ENCODE measurements at regions not wholly inside any gene's neighbourhood (a gene's known extent, or its start where the extent isn't known, plus 50 kb on each side); places are given as distances from the start of the nearest gene placed in this dataset.
"Not testable (repeated sequence)": the region's sequence is repeated elsewhere in the genome, so short reads cannot be mapped to it uniquely, and the experiment has no call there.

- H3K4me3 ChIP-seq (ENCODE audit: extremely low read depth in 1 of 4, insufficient read depth in 2 of 4, low read depth in 3 of 4, low read length in 4 of 4); H3K23me2 ChIP-seq (ENCODE audit: low read depth, low read length); H4K20me1 ChIP-seq (replicated peaks in 1 of 2; ENCODE audit: control insufficient read depth in 1 of 2, insufficient read depth in 2 of 2, low read length in 2 of 2); H3K23ac ChIP-seq (ENCODE audit: insufficient read length); H2AK5ac ChIP-seq (ENCODE audit: low read depth, low read length); H2BK15ac ChIP-seq (ENCODE audit: low read length); H3K36me3 ChIP-seq (ENCODE audit: control insufficient read depth in 2 of 4, insufficient read depth in 4 of 4, low read length in 3 of 4); H3K27ac ChIP-seq (ENCODE audit: low read depth, low read length); H4K5ac ChIP-seq (ENCODE audit: insufficient read length, low read depth, low read length); POLR2A ChIA-PET (ENCODE audit: partially characterized antibody); H2BK12ac ChIP-seq (ENCODE audit: low read depth, low read length); H3K79me2 ChIP-seq (ENCODE audit: control insufficient read depth in 1 of 2, insufficient read depth in 2 of 2, low read length in 2 of 2); H3K4me1 ChIP-seq (replicated peaks in 1 of 4; ENCODE audit: control insufficient read depth in 3 of 4, insufficient read depth in 4 of 4, low read length in 3 of 4); H3K18ac ChIP-seq (ENCODE audit: extremely low read depth, low read length); H3K4me2 ChIP-seq (ENCODE audit: insufficient read depth in 1 of 2, low read depth in 2 of 2, low read length in 2 of 2); H3K56ac ChIP-seq (replicated peaks; ENCODE audit: insufficient read length, low read depth, low read length); H2BK20ac ChIP-seq (ENCODE audit: low read length); H2BK5ac ChIP-seq (ENCODE audit: low read depth, low read length); DNase-seq (ENCODE audit: low read depth in 1 of 2, low spot score in 2 of 2); H3K4ac ChIP-seq (replicated peaks; ENCODE audit: insufficient read length, low read depth, low read length); H3K9me3 ChIP-seq (ENCODE audit: insufficient read depth in 2 of 2, low read depth in 1 of 2, low read length in 1 of 2); FAIRE-seq; H3K9ac ChIP-seq (replicated peaks in 1 of 4; ENCODE audit: extremely low read depth in 1 of 4, low read depth in 3 of 4, low read length in 3 of 4); H3K27me3 ChIP-seq (replicated peaks in 1 of 4; ENCODE audit: control insufficient read depth in 3 of 4, extremely low read depth in 1 of 4, insufficient read depth in 3 of 4, low read length in 3 of 4); H3K79me1 ChIP-seq (ENCODE audit: low read depth, low read length); H4K8ac ChIP-seq (ENCODE audit: extremely low read depth, insufficient read depth, low read length); H3K14ac ChIP-seq (ENCODE audit: insufficient read length); H4K91ac ChIP-seq (replicated peaks; ENCODE audit: insufficient read length, low read length); H2BK120ac ChIP-seq (replicated peaks; ENCODE audit: low read depth, low read length): not testable (repeated sequence)
- CTCF ChIA-PET (ENCODE audit: partially characterized antibody), result interaction anchor here (2.0 kb wide), 1 partner anchor 9 kb away, joined by 9 read pairs; no protein-coding TSS in a partner anchor
- peak overlapping the region; percentile 62; the same call in 1 of the 2 replicates for H2AFZ ChIP-seq (ENCODE audit: low read length)
- 92% methylated on average over 11 of the region's 11 CpGs; no CpG with 5 or more reads in 1 of the 2 experiments for WGBS, 2 experiments (ENCODE audit: extremely low coverage in 1 of 2, insufficient coverage in 1 of 2, insufficient read length in 1 of 2, insufficient replicate concordance in 2 of 2, low coverage in 1 of 2, low lambda C conversion rate in 2 of 2, missing lambda C conversion rate in 1 of 2)
Measured at GRCh38 chr6:102808944-102809505, 1415.5 kb downstream of the GRIK2 start.

All from H1 (cell line).